IMR-90 (cell line): ENCODE measurements at regions not wholly inside any gene's neighbourhood (a gene's known extent, or its start where the extent isn't known, plus 50 kb on each side); places are given as distances from the start of the nearest gene placed in this dataset.

ENCODE experiments used
- ATAC-seq: fragments of 200-7000 bp; cut with Tn5 transposase; 2 replicates; pipeline ENCODE4 v1.9.1; 2020; ENCODE audit warnings: low read depth, mild to moderate bottlenecking, moderate library complexity
- BruUV-seq: library from RNA; stranded (reverse); fragments of 400-500 nt; replicated peaks from 2 replicates; lab custom pipeline; 2021; lab: Mats Ljungman, UMichigan
- CTCF ChIA-PET: fragments of 300-600 bp; formaldehyde crosslinking; extraction: SDS; loops from one replicate; lab custom pipeline; 2021; ENCODE audit warnings: antibody characterized with exemption; lab: Yijun Ruan, JAX
- POLR2A ChIA-PET: fragments of 300-600 bp; sonication (Branson Sonifier 250); formaldehyde crosslinking; loops from one replicate; lab custom pipeline; 2022; ENCODE audit warnings: antibody characterized with exemption; ENCODE audit not compliant: unreplicated experiment; lab: Charles Lee
- DNase-seq: peaks from one replicate; pipeline ENCODE4 v3.0.0; 2013
- H2AFZ ChIP-seq: replicated peaks from 2 replicates; pipeline ENCODE3; 2013; ENCODE audit warnings: low read length, mild to moderate bottlenecking; ENCODE audit not compliant: poor library complexity
- H2AK5ac ChIP-seq: 2 replicates; pipeline ENCODE4 v1.6.1; 2013; ENCODE audit warnings: low read depth, low read length, inconsistent platforms
- H2AK9ac ChIP-seq: replicated peaks from 2 replicates; pipeline ENCODE3; 2013; ENCODE audit warnings: mild to moderate bottlenecking, low read depth, low read length, moderate library complexity; ENCODE audit not compliant: poor library complexity
- H2BK120ac ChIP-seq: 2 replicates; pipeline ENCODE4 v1.6.1; 2013; ENCODE audit warnings: low read depth, low read length, inconsistent platforms
- H2BK15ac ChIP-seq: 3 replicates; pipeline ENCODE4 v1.6.1; 2013; ENCODE audit warnings: low read depth, low read length, inconsistent platforms
- H2BK20ac ChIP-seq: 2 replicates; pipeline ENCODE4 v1.6.1; 2013; ENCODE audit warnings: low read depth, mild to moderate bottlenecking, inconsistent platforms, low read length, moderate library complexity
- H2BK5ac ChIP-seq: 2 replicates; pipeline ENCODE4 v1.6.1; 2013; ENCODE audit warnings: mild to moderate bottlenecking, low read depth, low read length, inconsistent platforms; ENCODE audit not compliant: poor library complexity, severe bottlenecking
- H3K14ac ChIP-seq: replicated peaks from 2 replicates; pipeline ENCODE4 v1.6.1; 2013; ENCODE audit warnings: low read depth, low read length, inconsistent platforms
- H3K18ac ChIP-seq: 2 replicates; pipeline ENCODE4 v1.6.1; 2013; ENCODE audit warnings: low read depth, low read length, control low read depth
- H3K23ac ChIP-seq: 2 replicates; pipeline ENCODE4 v1.6.1; 2013; ENCODE audit warnings: low read depth, low read length, inconsistent platforms
- H3K27ac ChIP-seq: 2 replicates; pipeline ENCODE4 v1.5.1; 2013; ENCODE audit warnings: mild to moderate bottlenecking, control low read depth, low read length; ENCODE audit not compliant: insufficient read depth
- H3K27me3 ChIP-seq: 2 replicates; pipeline ENCODE4 v1.6.1; 2013; ENCODE audit warnings: low read length; ENCODE audit not compliant: control insufficient read depth, insufficient read depth
- H3K36me3 ChIP-seq: 2 replicates; pipeline ENCODE4 v1.6.1; 2013; ENCODE audit warnings: low read length, mixed read lengths; ENCODE audit not compliant: control insufficient read depth, insufficient read depth
- H3K4ac ChIP-seq: 2 replicates; pipeline ENCODE4 v1.6.1; 2013; ENCODE audit warnings: low read depth, low read length, inconsistent platforms
- H3K4me1 ChIP-seq: 2 replicates; pipeline ENCODE4 v1.6.1; 2013; ENCODE audit warnings: low read length, mixed read lengths; ENCODE audit not compliant: control insufficient read depth, insufficient read depth
- H3K4me2 ChIP-seq: 2 replicates; pipeline ENCODE4 v1.6.1; 2013; ENCODE audit warnings: low read depth, mild to moderate bottlenecking, control low read depth, low read length, moderate library complexity
- H3K4me3 ChIP-seq: 2 replicates; pipeline ENCODE4 v1.5.1; 2013; ENCODE audit warnings: low read depth, mild to moderate bottlenecking, control low read depth, low read length, moderate library complexity; ENCODE audit not compliant: insufficient read depth
- H3K56ac ChIP-seq: 2 replicates; pipeline ENCODE4 v1.6.1; 2013; ENCODE audit warnings: low read length, inconsistent platforms; ENCODE audit not compliant: insufficient read depth; ENCODE audit errors: extremely low read depth
- H3K79me1 ChIP-seq, 2 experiments: 2 replicates each; pipeline ENCODE4 v1.6.1; 2013; ENCODE audit warnings: low read length in 2 of 2, inconsistent platforms in 1 of 2, low read depth in 1 of 2
- H3K9ac ChIP-seq: 2 replicates; pipeline ENCODE4 v1.6.1; 2013; ENCODE audit warnings: low read depth, low read length, control low read depth
- H3K9me1 ChIP-seq: 2 replicates; pipeline ENCODE4 v1.6.1; 2013; ENCODE audit warnings: low read length, inconsistent platforms; ENCODE audit not compliant: insufficient read depth
- H3K9me3 ChIP-seq: 2 replicates; pipeline ENCODE4 v1.6.1; 2013; ENCODE audit warnings: low read length; ENCODE audit not compliant: control insufficient read depth, insufficient read depth
- H4K20me1 ChIP-seq: 2 replicates; pipeline ENCODE4 v1.6.1; 2013; ENCODE audit warnings: low read length, inconsistent platforms; ENCODE audit not compliant: insufficient read depth
- H4K5ac ChIP-seq: 2 replicates; pipeline ENCODE4 v1.6.1; 2013; ENCODE audit warnings: mild to moderate bottlenecking, low read depth, low read length, control low read depth
- H4K8ac ChIP-seq, 2 experiments: 2 replicates each; pipeline ENCODE4 v1.6.1; 2013; ENCODE audit warnings: low read depth in 2 of 2, low read length in 2 of 2, control low read depth in 1 of 2, inconsistent platforms in 1 of 2
- H4K91ac ChIP-seq: 2 replicates; pipeline ENCODE4 v1.6.1; 2013; ENCODE audit warnings: low read depth, low read length, inconsistent platforms; ENCODE audit not compliant: insufficient read depth
- ELK1 ChIP-seq: fragments of 150-350 bp; IDR thresholded peaks from 2 replicates; pipeline ENCODE4 v1.6.1; 2016; ENCODE audit warnings: low read depth, mild to moderate bottlenecking, low read length, moderate library complexity, borderline replicate concordance
- MAFK ChIP-seq: IDR thresholded peaks from 2 replicates; pipeline ENCODE4 v1.6.1; 2012; ENCODE audit warnings: low read depth, low read length, improper control_type of control experiment
- POLR2A ChIP-seq: IDR thresholded peaks from 2 replicates; pipeline ENCODE4 v1.6.1; 2012; ENCODE audit warnings: mild to moderate bottlenecking, low read depth, low read length
- RFX5 ChIP-seq: IDR thresholded peaks from 2 replicates; pipeline ENCODE4 v1.8.0; 2012; ENCODE audit warnings: low read depth, mild to moderate bottlenecking, low read length, moderate library complexity
- WGBS, 2 experiments: methylation state at CpG; one replicate each; pipeline versions ENCODE4 v1.1.5 to v1.1.7; 2013; ENCODE audit warnings: missing lambda C conversion rate in 2 of 2; ENCODE audit not compliant: insufficient read length in 1 of 2; ENCODE audit errors: extremely low coverage in 2 of 2; 5-methylcytosine and 5-hydroxymethylcytosine counted together
- dilution Hi-C: fragments of 300-500 bp; cut with HindIII; formaldehyde crosslinking; loops from one replicate; pipeline ENCODE4 v1.14.3; 2018; ENCODE audit warnings: low sequenced_read_pairs; ENCODE audit not compliant: unreplicated experiment
- in situ Hi-C: fragments of 300-500 bp; cut with MboI; formaldehyde crosslinking; loops from 3 replicates; pipeline ENCODE4 v1.14.3; 2019; ENCODE audit warnings: low sequenced_read_pairs, inconsistent platforms, mixed read lengths
- intact Hi-C: fragments of 100-400 bp; cut with micrococcal nuclease; formaldehyde crosslinking; loops from 2 replicates; pipeline ENCODE4 v1.10.0; 2022
- TF ChIP-seq, protein P1 (sequence below): conservative IDR thresholded peaks from 2 replicates; pipeline ENCODE4 v1.5.1; 2012; ENCODE audit warnings: mild to moderate bottlenecking, low read depth, low read length, improper control_type of control experiment

- no peak overlapping the region for H3K4me3 ChIP-seq
- no peaks in the 10 kb centered on the region for H3K9me3 ChIP-seq
- H2BK20ac ChIP-seq: no peak overlapping the region
- H3K23ac ChIP-seq: no peak overlapping the region
- H3K36me3 ChIP-seq: no peaks in the 10 kb centered on the region
- no peaks in the 10 kb centered on the region for H3K79me1 ChIP-seq
- H3K4me1 ChIP-seq: no peaks in the 10 kb centered on the region
- no peak overlapping the region for H2AFZ ChIP-seq
- no peaks in the 10 kb centered on the region for H3K27me3 ChIP-seq
- intact Hi-C loops (loop anchor here (10.0 kb wide), 1 partner anchor 1317 kb away; no protein-coding TSS in a partner anchor), in situ Hi-C loops (no loop called here), dilution Hi-C loops (no loop called here)
- H2AK5ac ChIP-seq: no peak overlapping the region
- no peak overlapping the region for H2BK5ac ChIP-seq
- no peak overlapping the region for H2BK120ac ChIP-seq
- H3K18ac ChIP-seq: no peak overlapping the region
- H4K91ac ChIP-seq: no peak overlapping the region
- H3K9me1 ChIP-seq: no peaks in the 10 kb centered on the region
- H4K5ac ChIP-seq: no peak overlapping the region
- no TSS peak for BruUV-seq
- no peak overlapping the region for H2AK9ac ChIP-seq
- no peak overlapping the region for H3K14ac ChIP-seq
- no peak overlapping the region for H4K8ac ChIP-seq
- H3K4ac ChIP-seq: no peak overlapping the region
- H3K56ac ChIP-seq: no peak overlapping the region
- ChIA-PET POLR2A (no interaction called here), CTCF (no interaction called here)
- H3K4me2 ChIP-seq: no peak overlapping the region
- no peaks in the 10 kb centered on the region for H4K20me1 ChIP-seq
- ATAC-seq: no peak
- no CpG with 5 or more reads among the region's 4 CpGs for WGBS, 2 experiments
- DNase-seq: no peak
- H3K27ac ChIP-seq: no peak overlapping the region
- TF ChIP-seq POLR2A (no peak), MAFK (no peak), ELK1 (no peak), RFX5 (no peak)
- TF ChIP-seq, protein P1, sequence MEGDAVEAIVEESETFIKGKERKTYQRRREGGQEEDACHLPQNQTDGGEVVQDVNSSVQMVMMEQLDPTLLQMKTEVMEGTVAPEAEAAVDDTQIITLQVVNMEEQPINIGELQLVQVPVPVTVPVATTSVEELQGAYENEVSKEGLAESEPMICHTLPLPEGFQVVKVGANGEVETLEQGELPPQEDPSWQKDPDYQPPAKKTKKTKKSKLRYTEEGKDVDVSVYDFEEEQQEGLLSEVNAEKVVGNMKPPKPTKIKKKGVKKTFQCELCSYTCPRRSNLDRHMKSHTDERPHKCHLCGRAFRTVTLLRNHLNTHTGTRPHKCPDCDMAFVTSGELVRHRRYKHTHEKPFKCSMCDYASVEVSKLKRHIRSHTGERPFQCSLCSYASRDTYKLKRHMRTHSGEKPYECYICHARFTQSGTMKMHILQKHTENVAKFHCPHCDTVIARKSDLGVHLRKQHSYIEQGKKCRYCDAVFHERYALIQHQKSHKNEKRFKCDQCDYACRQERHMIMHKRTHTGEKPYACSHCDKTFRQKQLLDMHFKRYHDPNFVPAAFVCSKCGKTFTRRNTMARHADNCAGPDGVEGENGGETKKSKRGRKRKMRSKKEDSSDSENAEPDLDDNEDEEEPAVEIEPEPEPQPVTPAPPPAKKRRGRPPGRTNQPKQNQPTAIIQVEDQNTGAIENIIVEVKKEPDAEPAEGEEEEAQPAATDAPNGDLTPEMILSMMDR: no peak
- H3K9ac ChIP-seq: no peak overlapping the region
- no peak overlapping the region for H2BK15ac ChIP-seq
Observed at GRCh38 chr4:19227701-19228100, 1024.0 kb upstream of the SLIT2 start.
